HepG2 (cell line): ENCODE measurements at regions not wholly inside any gene's neighbourhood (a gene's known extent, or its start where the extent isn't known, plus 50 kb on each side); places are given as distances from the start of the nearest gene placed in this dataset.

ENCODE experiments used
- ATAC-seq: fragments of 200-7000 bp; cut with Tn5 transposase; 3 replicates; pipeline ENCODE4 v1.9.1; 2020; ENCODE audit warnings: mild to moderate bottlenecking, moderate library complexity
- BruUV-seq: library from RNA; stranded (reverse); fragments of 400-500 nt; replicated peaks from 2 replicates; lab custom pipeline; 2021; lab: Mats Ljungman, UMichigan
- CTCF ChIA-PET: fragments of 300-600 bp; formaldehyde crosslinking; extraction: SDS; loops from one replicate; lab custom pipeline; 2021; ENCODE audit warnings: low total read pairs, inconsistent platforms, low intra/inter-chr PET ratio; lab: Yijun Ruan, JAX
- POLR2A ChIA-PET: fragments of 350-600 bp; sonication (Branson Sonifier 250); formaldehyde crosslinking; loops from one replicate; lab custom pipeline; 2020; ENCODE audit warnings: antibody characterized with exemption, inconsistent platforms; lab: Yijun Ruan, JAX
- DNase-seq: peaks from one replicate; pipeline ENCODE4 v3.0.0-alpha.2; 2015; ENCODE audit warnings: low spot score
- FAIRE-seq: peaks from 3 replicates; lab custom pipeline; 2011; peaks lifted over from hg19 to GRCh38; lab: Jason Lieb, UNC
- H2AFZ ChIP-seq: one replicate; pipeline ENCODE4 v1.6.1; 2011; ENCODE audit warnings: low read length, inconsistent platforms
- H3K27ac ChIP-seq: fragments of 300-600 bp; 3 replicates; pipeline ENCODE4 v1.8.0; 2011; ENCODE audit warnings: mixed run types, mild to moderate bottlenecking, mixed read lengths, low read length, inconsistent platforms; ENCODE audit not compliant: insufficient read depth; ENCODE audit errors: extremely low read length
- H3K27me3 ChIP-seq, 2 experiments: fragments of 200-600 bp in 1 of 2; 2 replicates in 1 of 2; 3 replicates in 1 of 2; pipeline versions ENCODE4 v1.6.0 to v1.8.0; 2011; ENCODE audit warnings: low read length in 2 of 2, mild to moderate bottlenecking in 2 of 2, moderate library complexity in 2 of 2, inconsistent platforms in 1 of 2; ENCODE audit not compliant: insufficient read depth in 2 of 2, control insufficient read depth in 1 of 2
- H3K36me3 ChIP-seq, 2 experiments: fragments of 200-600 bp in 1 of 2; replicated peaks in 1 of 2; 2 replicates in 1 of 2; 3 replicates in 1 of 2; pipeline versions ENCODE4 v1.5.1 to v1.8.0; 2011; ENCODE audit warnings: low read length in 2 of 2, inconsistent platforms in 1 of 2; ENCODE audit not compliant: insufficient read depth in 2 of 2, control insufficient read depth in 1 of 2
- H3K4me1 ChIP-seq: 2 replicates; pipeline ENCODE4 v1.5.1; 2012; ENCODE audit warnings: low read length, inconsistent platforms; ENCODE audit not compliant: insufficient read depth
- H3K4me2 ChIP-seq: 2 replicates; pipeline ENCODE4 v1.6.0; 2011; ENCODE audit warnings: low read depth, low read length, inconsistent platforms
- H3K4me3 ChIP-seq, 3 experiments: fragments of 200-600 bp in 1 of 3; sonication (generic), shearing (Covaris generic) in 1 of 3; replicated peaks in 1 of 3; 2 replicates each; pipeline ENCODE4 v1.5.1; 2011 to 2016; ENCODE audit warnings: low read length in 3 of 3, inconsistent platforms in 2 of 3, low read depth in 2 of 3, mild to moderate bottlenecking in 2 of 3, control low read depth in 1 of 3, mixed read lengths in 1 of 3; ENCODE audit not compliant: insufficient read depth in 1 of 3
- H3K79me2 ChIP-seq: one replicate; pipeline ENCODE4 v1.6.1; 2011; ENCODE audit warnings: low read length, inconsistent platforms; ENCODE audit not compliant: insufficient read depth
- H3K9ac ChIP-seq: 2 replicates; pipeline ENCODE4 v1.6.0; 2011; ENCODE audit warnings: mild to moderate bottlenecking, low read depth, low read length, inconsistent platforms; ENCODE audit not compliant: insufficient read depth
- H3K9me3 ChIP-seq: 2 replicates; pipeline ENCODE4 v1.5.1; 2012; ENCODE audit warnings: mild to moderate bottlenecking, low read length
- H4K20me1 ChIP-seq: 2 replicates; pipeline ENCODE4 v1.6.0; 2011; ENCODE audit warnings: inconsistent platforms, mild to moderate bottlenecking, low read length, moderate library complexity; ENCODE audit not compliant: insufficient read depth
- AGO2 ChIP-seq: fragments of 200-400 bp; formaldehyde crosslinking; optimal IDR thresholded peaks from 2 replicates; pipeline ENCODE3; 2017; ENCODE audit warnings: mild to moderate bottlenecking, low read depth, low read length, moderate library complexity
- ATF3 ChIP-seq: sonication (generic); formaldehyde crosslinking; IDR thresholded peaks from 2 replicates; pipeline ENCODE4 v1.4.0; 2020; ENCODE audit warnings: missing genetic modification reagents
- CREB1 ChIP-seq, 2 experiments: fragments of 450-650 bp in 1 of 2; IDR thresholded peaks; 2 replicates each; pipeline ENCODE4 v1.6.1; 2016 to 2017; ENCODE audit warnings: control low read depth in 1 of 2, mild to moderate bottlenecking in 1 of 2, missing compliant biosample characterization in 1 of 2, missing genetic modification characterization in 1 of 2
- CREM ChIP-seq, 2 experiments: sonication (generic) in 1 of 2; formaldehyde crosslinking in 1 of 2; IDR thresholded peaks; 2 replicates each; pipeline versions ENCODE4 v1.4.0 to v1.6.1; 2016 to 2020; ENCODE audit warnings: antibody characterized with exemption in 1 of 2, mild to moderate bottlenecking in 1 of 2, missing genetic modification reagents in 1 of 2
- EP300 ChIP-seq, 3 experiments: sonication (generic) in 1 of 3; formaldehyde crosslinking in 1 of 3; IDR thresholded peaks; 2 replicates each; pipeline versions ENCODE4 v1.5.1 to v1.6.1; 2011 to 2020; ENCODE audit warnings: low read depth in 2 of 3, low read length in 2 of 3, borderline replicate concordance in 1 of 3, improper control_type of control experiment in 1 of 3, mild to moderate bottlenecking in 1 of 3, missing genetic modification reagents in 1 of 3, moderate library complexity in 1 of 3
- FOSL2 ChIP-seq: sonication (generic); formaldehyde crosslinking; IDR thresholded peaks from 2 replicates; pipeline ENCODE4 v1.4.0; 2020; ENCODE audit warnings: missing genetic modification reagents
- KMT2B ChIP-seq: IDR thresholded peaks from 2 replicates; pipeline ENCODE4 v1.6.1; 2016; ENCODE audit warnings: missing genetic modification reagents, missing compliant biosample characterization
- PPARG ChIP-seq: conservative IDR thresholded peaks from 2 replicates; pipeline ENCODE4 v1.6.1; 2016; ENCODE audit warnings: missing biosample characterization, missing genetic modification reagents
- TFE3 ChIP-seq: IDR thresholded peaks from 2 replicates; pipeline ENCODE4 v1.6.1; 2016
- WGBS: methylation state at CpG from one replicate; pipeline ENCODE4 v1.1.6; 2017; ENCODE audit warnings: low lambda C conversion rate; 5-methylcytosine and 5-hydroxymethylcytosine counted together
- in situ Hi-C: cut with HindIII; loops from 2 replicates; pipeline ENCODE4 v1.10.0; 2017; ENCODE audit warnings: low pct_unique_long_range_greater_than_20kb; ENCODE audit not compliant: extremely low pct_ligation_motif_present
- intact Hi-C: fragments of 100-400 bp; cut with micrococcal nuclease; formaldehyde crosslinking; loops from one replicate; pipeline ENCODE4 v1.10.0; 2022; ENCODE audit not compliant: unreplicated experiment
- TF ChIP-seq, protein P1 (sequence below): sonication (generic); formaldehyde crosslinking; IDR thresholded peaks from 2 replicates; pipeline ENCODE4 v1.4.0; 2020; ENCODE audit warnings: missing genetic modification reagents

DNA sequence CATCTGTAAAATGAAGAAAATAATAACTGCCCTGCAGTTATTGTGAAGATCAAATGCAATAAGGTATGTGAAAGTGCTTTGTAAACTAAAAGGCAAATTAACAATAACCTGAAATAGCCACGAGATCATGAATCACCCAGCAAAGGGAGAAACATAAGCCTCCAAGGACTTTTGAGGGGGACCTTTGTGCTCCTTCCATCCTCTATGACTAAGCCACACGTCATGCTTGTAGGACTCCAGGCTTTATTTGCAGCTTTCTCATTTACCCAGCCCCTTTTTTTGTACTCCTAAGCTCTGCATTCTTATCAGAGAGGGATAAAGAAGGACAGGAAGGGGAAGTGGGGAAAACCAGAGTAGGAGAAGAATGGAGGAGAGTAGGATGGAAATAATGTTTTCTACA is 115.1 kb downstream of the PROX1 start:
- 29% methylated on average over 2 of the region's 2 CpGs for WGBS
- Histone ChIP-seq H3K27me3 (no peaks in the 10 kb centered on the region), H3K4me1 (peaks cover 39% of the 10 kb centered on the region), H3K4me2 (no peak overlapping the region), H4K20me1 (no peaks in the 10 kb centered on the region), H3K4me3 (no peak overlapping the region), H2AFZ (no peak overlapping the region), H3K36me3 (no peaks in the 10 kb centered on the region), H3K79me2 (no peaks in the 10 kb centered on the region), H3K27ac (no peak overlapping the region), H3K9ac (no peak overlapping the region), H3K9me3 (peaks cover 13% of the 10 kb centered on the region)
- ChIA-PET CTCF (no interaction called here), POLR2A (interaction anchor here (0.7 to 3.6 kb wide), 7 partner anchors 17 to 731 kb away, joined by 3 to 35 read pairs (median 6); no protein-coding TSS in a partner anchor)
- no TSS peak for BruUV-seq
- DNase-seq (peak; percentile 81), ATAC-seq (peak; percentile 35; the same call in 2 of the 3 replicates), FAIRE-seq (no peak)
- TF ChIP-seq KMT2B (CRISPR knock-in tag) (no peak), ATF3 (CRISPR knock-in tag) (0 out of 2 replicates have a peak, but pooled peaks have one; percentile 35), FOSL2 (CRISPR knock-in tag) (peak; percentile 85), CREB1 (IDR thresholded peaks at IDR 0.05) (peak; percentile 43; the same call in 1 of the 2 replicates), CREB1 (CRISPR knock-in tag; IDR thresholded peaks at IDR 0.05) (peak; percentile 54; the same call in 1 of the 2 replicates), EP300 (IDR thresholded peaks at IDR 0.05; ENCODE audit: low read depth in 2 of 2, low read length in 2 of 2) (peak in 1 of 2 experiments; percentile 52; a peak in 2 of 4 replicates), EP300 (CRISPR knock-in tag; IDR thresholded peaks at IDR 0.05; ENCODE audit: borderline replicate concordance) (no peak), CREM (IDR thresholded peaks at IDR 0.05) (0 out of 2 replicates have a peak, but pooled peaks have one; percentile 19), CREM (CRISPR knock-in tag; IDR thresholded peaks at IDR 0.05) (no peak), AGO2 (no peak), TFE3 (CRISPR knock-in tag) (no peak), PPARG (CRISPR knock-in tag) (0 out of 2 replicates have a peak, but pooled peaks have one; percentile 37)
- TF ChIP-seq, protein P1, sequence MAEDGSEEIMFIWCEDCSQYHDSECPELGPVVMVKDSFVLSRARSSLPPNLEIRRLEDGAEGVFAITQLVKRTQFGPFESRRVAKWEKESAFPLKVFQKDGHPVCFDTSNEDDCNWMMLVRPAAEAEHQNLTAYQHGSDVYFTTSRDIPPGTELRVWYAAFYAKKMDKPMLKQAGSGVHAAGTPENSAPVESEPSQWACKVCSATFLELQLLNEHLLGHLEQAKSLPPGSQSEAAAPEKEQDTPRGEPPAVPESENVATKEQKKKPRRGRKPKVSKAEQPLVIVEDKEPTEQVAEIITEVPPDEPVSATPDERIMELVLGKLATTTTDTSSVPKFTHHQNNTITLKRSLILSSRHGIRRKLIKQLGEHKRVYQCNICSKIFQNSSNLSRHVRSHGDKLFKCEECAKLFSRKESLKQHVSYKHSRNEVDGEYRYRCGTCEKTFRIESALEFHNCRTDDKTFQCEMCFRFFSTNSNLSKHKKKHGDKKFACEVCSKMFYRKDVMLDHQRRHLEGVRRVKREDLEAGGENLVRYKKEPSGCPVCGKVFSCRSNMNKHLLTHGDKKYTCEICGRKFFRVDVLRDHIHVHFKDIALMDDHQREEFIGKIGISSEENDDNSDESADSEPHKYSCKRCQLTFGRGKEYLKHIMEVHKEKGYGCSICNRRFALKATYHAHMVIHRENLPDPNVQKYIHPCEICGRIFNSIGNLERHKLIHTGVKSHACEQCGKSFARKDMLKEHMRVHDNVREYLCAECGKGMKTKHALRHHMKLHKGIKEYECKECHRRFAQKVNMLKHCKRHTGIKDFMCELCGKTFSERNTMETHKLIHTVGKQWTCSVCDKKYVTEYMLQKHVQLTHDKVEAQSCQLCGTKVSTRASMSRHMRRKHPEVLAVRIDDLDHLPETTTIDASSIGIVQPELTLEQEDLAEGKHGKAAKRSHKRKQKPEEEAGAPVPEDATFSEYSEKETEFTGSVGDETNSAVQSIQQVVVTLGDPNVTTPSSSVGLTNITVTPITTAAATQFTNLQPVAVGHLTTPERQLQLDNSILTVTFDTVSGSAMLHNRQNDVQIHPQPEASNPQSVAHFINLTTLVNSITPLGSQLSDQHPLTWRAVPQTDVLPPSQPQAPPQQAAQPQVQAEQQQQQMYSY, result 0 out of 2 replicates have a peak, but pooled peaks have one; percentile 43
- in situ Hi-C loops (loop anchor here (25.0 kb wide), 1 partner anchor 91 kb away; no protein-coding TSS in a partner anchor), intact Hi-C loops (loop anchor here (5.0 kb wide), 1 partner anchor 51 kb away; no protein-coding TSS in a partner anchor)
